GM12873 (cell line): ENCODE measurements at regions not wholly inside any gene's neighbourhood (a gene's known extent, or its start where the extent isn't known, plus 50 kb on each side); places are given as distances from the start of the nearest gene placed in this dataset.

ENCODE experiments used
- CTCF ChIP-seq: IDR thresholded peaks from 2 replicates; pipeline ENCODE4 v1.5.1; 2012; ENCODE audit warnings: low read depth, mild to moderate bottlenecking, moderate library complexity, low read length, control low read depth; ENCODE audit not compliant: insufficient read depth; ENCODE audit errors: missing control alignments

GRCh38 chr16:61274211-61274610 lies 762.0 kb downstream of the CDH8 start:
- TF ChIP-seq CTCF, result no peak

DNA sequence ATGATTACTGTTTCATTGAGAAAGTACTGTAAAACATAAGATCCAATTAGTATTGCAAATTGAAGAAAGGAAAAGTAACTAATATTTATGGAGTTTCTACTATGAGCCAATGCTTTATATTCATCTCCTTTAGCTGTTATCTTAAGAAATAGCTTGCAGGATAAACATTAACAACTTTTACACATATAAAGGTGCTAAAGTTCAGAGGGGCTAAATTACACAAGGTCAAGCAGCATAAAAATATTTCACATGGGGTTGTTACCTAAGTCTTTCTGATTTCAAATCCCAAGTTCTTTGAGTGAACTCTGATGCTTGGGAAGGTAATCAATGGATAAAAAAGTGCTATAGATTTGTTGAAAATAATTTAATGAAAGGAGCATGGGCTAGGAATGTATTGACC lies 765.5 kb downstream of the CDH8 start:
- no peak for TF ChIP-seq CTCF

DNA sequence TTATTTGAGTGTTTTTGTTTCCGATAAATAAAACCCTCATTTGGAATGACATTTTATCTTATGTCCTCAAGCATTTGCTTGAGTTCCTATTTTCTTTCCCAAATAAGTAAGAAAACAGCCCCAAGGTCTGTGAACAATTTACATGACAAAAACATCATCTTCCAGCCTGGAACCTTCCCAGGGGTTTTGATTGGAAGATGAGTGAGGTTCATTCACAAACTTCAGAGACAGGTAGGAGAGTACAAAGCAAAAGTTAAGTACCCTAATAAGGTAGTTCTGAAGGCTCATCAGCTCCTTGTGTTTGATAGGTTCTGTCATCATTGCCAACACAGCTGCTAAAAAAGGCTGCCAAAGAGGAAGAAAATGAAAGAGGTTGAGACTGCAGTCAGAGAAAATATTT lies 772.8 kb downstream of the CDH8 start:
- no peak for TF ChIP-seq CTCF

DNA sequence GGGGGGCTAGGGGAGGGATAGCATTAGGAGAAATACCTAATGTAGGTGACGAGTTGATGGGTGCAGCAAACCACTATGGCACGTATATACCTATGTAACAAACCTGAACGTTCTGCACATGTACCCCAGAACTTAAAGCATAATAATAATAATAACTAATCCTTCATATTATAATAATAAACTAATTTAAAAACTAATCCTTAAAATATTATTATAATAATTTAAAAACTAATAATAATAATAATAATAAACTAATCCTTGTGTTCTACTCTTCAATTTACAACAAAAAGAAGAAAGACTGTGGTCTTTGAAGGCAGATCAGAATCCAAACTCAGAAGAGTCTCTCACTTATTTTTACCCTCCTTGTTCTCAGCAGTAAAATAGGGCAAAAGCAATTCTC lies 774.9 kb downstream of the CDH8 start:
- no peak for TF ChIP-seq CTCF

DNA sequence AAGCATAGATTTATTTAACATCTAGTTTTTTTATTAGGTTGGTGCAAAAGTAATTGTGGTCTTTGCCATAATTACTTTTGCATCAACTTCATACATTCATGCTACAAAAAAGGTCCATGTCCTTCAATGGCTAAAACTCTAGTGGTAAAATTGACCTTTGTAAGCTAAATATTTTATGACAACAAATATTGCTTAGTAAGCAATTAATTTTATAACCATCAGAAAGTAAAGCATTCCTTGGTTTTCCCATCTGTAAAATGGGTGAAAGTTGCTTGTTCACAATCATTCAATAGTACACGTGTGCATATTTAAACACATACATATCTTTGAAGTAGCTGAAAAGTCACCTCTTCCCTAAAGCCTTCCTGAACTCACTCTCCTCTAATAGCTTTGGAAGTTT lies 789.6 kb downstream of the CDH8 start:
- TF ChIP-seq CTCF, result no peak

DNA sequence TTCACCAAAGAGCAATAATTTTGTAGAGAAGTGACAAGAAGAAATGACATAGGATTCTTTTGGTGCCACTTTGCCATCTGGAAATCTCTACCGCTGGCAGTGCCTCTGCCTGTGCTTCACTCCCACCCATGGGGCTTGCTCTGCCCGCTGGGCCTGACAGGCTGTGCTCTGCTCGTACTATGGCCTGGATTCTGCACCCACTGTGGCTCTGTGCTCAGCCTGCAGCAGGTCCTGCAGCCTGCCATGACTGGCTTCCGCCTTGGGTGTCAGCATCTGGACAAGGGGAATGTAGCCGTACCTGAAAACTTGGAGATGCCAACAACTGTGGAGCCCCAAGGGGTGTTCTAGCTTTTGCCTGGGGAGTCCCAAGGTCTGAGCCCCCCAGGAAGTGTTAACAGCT lies 792.3 kb downstream of the CDH8 start:
- TF ChIP-seq CTCF, result no peak

GRCh38 chr16:61237884-61238485 lies 798.3 kb downstream of the CDH8 start:
- no peak for TF ChIP-seq CTCF
